ENCODE measurements at regions not wholly inside any gene's neighbourhood (a gene's known extent, or its start where the extent isn't known, plus 50 kb on each side); places are given as distances from the start of the nearest gene placed in this dataset.

- no peak for TF ChIP-seq CTCF (IDR thresholded peaks at IDR 0.05; ENCODE audit: insufficient read depth, low read length, poor library complexity, severe bottlenecking)
- no peak for TF ChIP-seq EZH2phosphoT487 (conservative IDR thresholded peaks at IDR 0.05; ENCODE audit: low read length)
Observed at GRCh38 chr7:52030722-52031121, 714.1 kb upstream of the COBL start.
